K562 (cell line): ENCODE measurements at regions not wholly inside any gene's neighbourhood (a gene's known extent, or its start where the extent isn't known, plus 50 kb on each side); places are given as distances from the start of the nearest gene placed in this dataset.

ENCODE experiments used
- JUN ChIP-seq, 2 experiments: sonication (generic) in 1 of 2; formaldehyde crosslinking in 1 of 2; IDR thresholded peaks; 2 replicates each; pipeline versions ENCODE4 v1.6.1 to v1.8.0; 2012 to 2022; ENCODE audit warnings: borderline replicate concordance in 2 of 2, mild to moderate bottlenecking in 2 of 2, improper control_type of control experiment in 1 of 2, low read depth in 1 of 2, low read length in 1 of 2, missing genetic modification reagents in 1 of 2
- NCOR1 ChIP-seq: fragments of 450-650 bp; IDR thresholded peaks from 2 replicates; pipeline ENCODE4 v1.6.1; 2016; ENCODE audit warnings: mild to moderate bottlenecking, moderate library complexity

DNA sequence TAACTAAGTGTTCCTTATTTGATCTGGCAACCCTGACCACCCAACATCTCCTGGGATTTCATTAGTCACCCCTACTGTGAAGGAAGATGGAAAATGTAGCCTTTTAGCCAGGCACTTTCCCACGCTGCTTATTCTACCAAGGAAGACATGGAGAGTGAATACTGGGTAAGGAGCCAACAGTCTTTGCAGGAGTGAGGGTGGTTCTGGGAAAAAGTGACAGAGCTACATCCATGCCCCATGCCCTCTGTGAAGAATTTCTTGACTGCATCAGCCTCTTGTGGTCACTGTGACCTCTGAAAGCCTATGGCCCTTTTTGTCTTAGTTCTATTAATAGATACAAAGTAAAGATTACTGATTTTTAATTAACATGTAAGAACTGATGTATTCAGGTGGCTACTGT lies 196.0 kb upstream of the EEA1 start:
- no peak for TF ChIP-seq NCOR1
- no peak for TF ChIP-seq JUN (IDR thresholded peaks at IDR 0.05; ENCODE audit: borderline replicate concordance, low read depth, low read length)
- TF ChIP-seq JUN (CRISPR knock-in tag; IDR thresholded peaks at IDR 0.05; ENCODE audit: borderline replicate concordance) = no peak
